ENCODE measurements at regions not wholly inside any gene's neighbourhood (a gene's known extent, or its start where the extent isn't known, plus 50 kb on each side); places are given as distances from the start of the nearest gene placed in this dataset.

DNA sequence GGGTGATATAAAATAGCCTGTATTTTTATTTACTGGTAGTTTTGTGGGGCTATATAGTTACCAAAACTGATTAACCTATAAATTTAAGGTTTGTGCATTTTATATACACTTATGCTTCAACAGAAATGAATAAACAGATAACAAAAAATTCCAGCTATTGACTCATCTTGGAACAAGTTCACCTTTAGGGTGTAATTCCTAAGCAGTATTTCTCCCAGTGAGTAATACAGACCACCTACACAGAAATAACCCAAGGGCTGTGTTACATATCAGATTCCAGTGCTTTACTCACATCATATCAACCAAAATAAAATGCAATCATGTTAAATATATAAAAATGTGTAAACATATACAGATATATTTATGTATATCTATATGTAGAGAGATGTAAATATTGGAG, 345.6 kb downstream of the ADAMTS20 start:
- no peak for FAIRE-seq
- no peak for ATAC-seq
- BruUV-seq (replicated peaks), result no TSS peak
- Histone ChIP-seq H3K4me3 (no peak overlapping the region), H4K20me1 (ENCODE audit: control insufficient read depth, insufficient read depth) (no peaks in the 10 kb centered on the region), H3K9ac (ENCODE audit: control insufficient read depth, insufficient read depth, low read length) (no peak overlapping the region), H2AFZ (ENCODE audit: control insufficient read depth, low read depth, low read length) (no peak overlapping the region), H3K27me3 (replicated peaks in 1 of 2; ENCODE audit: control insufficient read depth in 2 of 2, insufficient read depth in 2 of 2, low read length in 1 of 2) (no peaks in the 10 kb centered on the region), H3K4me1 (ENCODE audit: control insufficient read depth, insufficient read depth, low read length) (peaks cover 9% of the 10 kb centered on the region; the same call in 1 of the 2 replicates), H3K79me2 (ENCODE audit: control insufficient read depth, insufficient read depth, low read length) (no peaks in the 10 kb centered on the region), H3K9me3 (replicated peaks; ENCODE audit: control insufficient read depth, insufficient read depth, low read length) (no peaks in the 10 kb centered on the region), H3K27ac (ENCODE audit: control insufficient read depth, insufficient read depth) (no peak overlapping the region), H3K36me3 (ENCODE audit: control insufficient read depth in 2 of 2, insufficient read depth in 2 of 2, low read length in 1 of 2) (no peaks in the 10 kb centered on the region), H3K4me2 (ENCODE audit: control insufficient read depth, insufficient read depth) (no peak overlapping the region)
- intact Hi-C loops (cut with micrococcal nuclease; ENCODE audit: unreplicated experiment), result no loop called here
- ChIA-PET RAD21 (ENCODE audit: unreplicated experiment) (no interaction called here), CTCF (no interaction called here), SMC1A (ENCODE audit: uncharacterized antibody, unreplicated experiment) (interaction anchor here (1.0 to 1.6 kb wide), 3 partner anchors 11 to 41 kb away, joined by 3 read pairs; no protein-coding TSS in a partner anchor), POLR2A (no interaction called here)
- TF ChIP-seq MEF2A (IDR thresholded peaks at IDR 0.05; ENCODE audit: insufficient read depth, low read depth, low read length), result no peak
- TF ChIP-seq RELA (IDR thresholded peaks at IDR 0.05; ENCODE audit: borderline replicate concordance, partially characterized antibody), result no peak
- no peak for TF ChIP-seq TCF3 (IDR thresholded peaks at IDR 0.05; ENCODE audit: borderline replicate concordance, insufficient read depth, low read depth, low read length)
- no peak for TF ChIP-seq TCF12 (IDR thresholded peaks at IDR 0.05; ENCODE audit: low read depth, low read length)
- no peak for TF ChIP-seq SREBF1 (IDR thresholded peaks at IDR 0.05; ENCODE audit: low read length)
- no peak for TF ChIP-seq NR2C2 (IDR thresholded peaks at IDR 0.05; ENCODE audit: borderline replicate concordance, control insufficient read depth, insufficient read length, low read depth)
- no peak for TF ChIP-seq EP300 (IDR thresholded peaks at IDR 0.05; ENCODE audit: borderline replicate concordance in 1 of 2, control insufficient read depth in 1 of 2, low read depth in 2 of 2, low read length in 2 of 2)
- no peak for TF ChIP-seq HCFC1 (IDR thresholded peaks at IDR 0.05; ENCODE audit: low read length)
- no peak for TF ChIP-seq FOXK2 (IDR thresholded peaks at IDR 0.05)
- TF ChIP-seq, protein P1, sequence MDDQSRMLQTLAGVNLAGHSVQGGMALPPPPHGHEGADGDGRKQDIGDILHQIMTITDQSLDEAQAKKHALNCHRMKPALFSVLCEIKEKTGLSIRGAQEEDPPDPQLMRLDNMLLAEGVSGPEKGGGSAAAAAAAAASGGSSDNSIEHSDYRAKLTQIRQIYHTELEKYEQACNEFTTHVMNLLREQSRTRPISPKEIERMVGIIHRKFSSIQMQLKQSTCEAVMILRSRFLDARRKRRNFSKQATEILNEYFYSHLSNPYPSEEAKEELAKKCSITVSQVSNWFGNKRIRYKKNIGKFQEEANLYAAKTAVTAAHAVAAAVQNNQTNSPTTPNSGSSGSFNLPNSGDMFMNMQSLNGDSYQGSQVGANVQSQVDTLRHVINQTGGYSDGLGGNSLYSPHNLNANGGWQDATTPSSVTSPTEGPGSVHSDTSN (IDR thresholded peaks at IDR 0.05; ENCODE audit: insufficient replicate concordance, low read depth, low read length), result no peak
- no peak for TF ChIP-seq KLF5 (IDR thresholded peaks at IDR 0.05; ENCODE audit: partially characterized antibody)
- no peak for TF ChIP-seq KDM1A (IDR thresholded peaks at IDR 0.05; ENCODE audit: borderline replicate concordance)
- in situ Hi-C loops (cut with MboI), result no loop called here
- DNase-seq (ENCODE audit: low read depth, low spot score), result no peak

Measured in GM12878 (cell line).